GM12891 (cell line): ENCODE measurements at regions not wholly inside any gene's neighbourhood (a gene's known extent, or its start where the extent isn't known, plus 50 kb on each side); places are given as distances from the start of the nearest gene placed in this dataset.

Experiments
- POLR2A ChIP-seq: IDR thresholded peaks from 2 replicates; pipeline ENCODE4 v1.6.1; 2011; ENCODE audit warnings: low read depth, low read length, control low read depth
- TAF1 ChIP-seq: IDR thresholded peaks from 2 replicates; pipeline ENCODE4 v1.6.1; 2011; ENCODE audit warnings: low read depth, low read length, control low read depth

DNA sequence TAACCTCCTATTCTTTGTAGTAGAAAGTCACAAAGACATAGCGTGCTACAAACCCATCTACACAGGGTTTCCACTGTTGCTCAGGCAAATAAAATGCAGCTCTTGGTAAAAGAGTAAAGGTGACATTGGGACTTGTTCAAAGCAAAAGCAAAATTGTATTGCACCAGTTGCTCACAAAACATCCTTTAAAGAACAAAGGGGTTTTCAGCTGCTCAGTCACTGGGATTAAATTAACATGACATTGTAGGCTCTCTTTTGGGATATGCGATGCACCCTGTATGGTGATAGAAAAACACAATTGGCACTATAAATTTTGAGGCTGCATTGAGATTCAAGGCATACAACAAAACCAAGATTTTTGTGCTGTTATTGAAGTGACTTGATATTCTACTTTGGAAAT lies 447.3 kb upstream of the CNTN3 start:
- TF ChIP-seq POLR2A (no peak), TAF1 (no peak)
